ENCODE measurements at regions not wholly inside any gene's neighbourhood (a gene's known extent, or its start where the extent isn't known, plus 50 kb on each side); places are given as distances from the start of the nearest gene placed in this dataset.

DNA sequence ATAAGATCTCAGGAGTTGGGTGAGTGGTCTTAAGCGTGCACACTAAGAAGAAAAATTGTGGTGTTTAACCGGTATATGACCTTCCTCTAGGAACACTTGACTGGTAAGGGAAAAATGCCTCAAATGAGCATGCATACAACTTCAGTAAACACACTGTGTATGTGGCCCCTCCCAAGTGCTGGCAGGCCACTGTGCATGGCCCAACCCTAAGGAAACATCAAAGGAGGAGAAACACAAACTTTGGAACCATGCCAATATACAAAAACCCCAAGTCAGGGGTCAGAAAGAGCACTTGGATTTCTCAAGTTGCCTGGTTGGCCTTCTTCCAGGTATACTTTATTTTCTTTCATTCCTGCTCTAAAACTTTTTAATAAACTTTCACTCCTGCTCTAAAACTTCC is 308.9 kb upstream of the LRRTM4 start:
- no peaks in the 10 kb centered on the region for H3K36me3 ChIP-seq (ENCODE audit: control insufficient read depth, insufficient read depth, low read length)
- H2AFZ ChIP-seq (ENCODE audit: low read length): no peak overlapping the region
- no peak for DNase-seq (ENCODE audit: low read depth in 2 of 2)
- no peaks in the 10 kb centered on the region for H3K27me3 ChIP-seq (ENCODE audit: control insufficient read depth, insufficient read depth, low read length)
- no peak overlapping the region for H3K4me3 ChIP-seq (replicated peaks in 1 of 4; ENCODE audit: control extremely low read depth in 1 of 4, insufficient read depth in 1 of 4, low read depth in 3 of 4, low read length in 4 of 4)
- TF ChIP-seq, protein P1, sequence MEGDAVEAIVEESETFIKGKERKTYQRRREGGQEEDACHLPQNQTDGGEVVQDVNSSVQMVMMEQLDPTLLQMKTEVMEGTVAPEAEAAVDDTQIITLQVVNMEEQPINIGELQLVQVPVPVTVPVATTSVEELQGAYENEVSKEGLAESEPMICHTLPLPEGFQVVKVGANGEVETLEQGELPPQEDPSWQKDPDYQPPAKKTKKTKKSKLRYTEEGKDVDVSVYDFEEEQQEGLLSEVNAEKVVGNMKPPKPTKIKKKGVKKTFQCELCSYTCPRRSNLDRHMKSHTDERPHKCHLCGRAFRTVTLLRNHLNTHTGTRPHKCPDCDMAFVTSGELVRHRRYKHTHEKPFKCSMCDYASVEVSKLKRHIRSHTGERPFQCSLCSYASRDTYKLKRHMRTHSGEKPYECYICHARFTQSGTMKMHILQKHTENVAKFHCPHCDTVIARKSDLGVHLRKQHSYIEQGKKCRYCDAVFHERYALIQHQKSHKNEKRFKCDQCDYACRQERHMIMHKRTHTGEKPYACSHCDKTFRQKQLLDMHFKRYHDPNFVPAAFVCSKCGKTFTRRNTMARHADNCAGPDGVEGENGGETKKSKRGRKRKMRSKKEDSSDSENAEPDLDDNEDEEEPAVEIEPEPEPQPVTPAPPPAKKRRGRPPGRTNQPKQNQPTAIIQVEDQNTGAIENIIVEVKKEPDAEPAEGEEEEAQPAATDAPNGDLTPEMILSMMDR (conservative IDR thresholded peaks at IDR 0.05 in 1 of 2, IDR thresholded peaks at IDR 0.05 in 1 of 2; ENCODE audit: low read depth in 1 of 2, low read length in 2 of 2): no peak
- TF ChIP-seq EZH2 (IDR thresholded peaks at IDR 0.05; ENCODE audit: low read length, missing control alignments): no peak
- no peaks in the 10 kb centered on the region for H3K79me2 ChIP-seq (ENCODE audit: control insufficient read depth, insufficient read depth, low read length)
- H3K27ac ChIP-seq (ENCODE audit: insufficient read depth, low read length): no peak overlapping the region
- no peaks in the 10 kb centered on the region for H3K9me3 ChIP-seq (ENCODE audit: control insufficient read depth, insufficient read depth, low read depth, low read length)
- H4K20me1 ChIP-seq (ENCODE audit: control insufficient read depth, extremely low read depth, insufficient read depth, low read length): no peaks in the 10 kb centered on the region
- no peaks in the 10 kb centered on the region for H3K4me1 ChIP-seq (ENCODE audit: control insufficient read depth, extremely low read depth, insufficient read depth, low read length)
- no peak overlapping the region for H3K4me2 ChIP-seq (ENCODE audit: extremely low read depth, insufficient read depth, low read length)
- H3K9ac ChIP-seq (ENCODE audit: insufficient read depth, low read length): no peak overlapping the region

DNA sequence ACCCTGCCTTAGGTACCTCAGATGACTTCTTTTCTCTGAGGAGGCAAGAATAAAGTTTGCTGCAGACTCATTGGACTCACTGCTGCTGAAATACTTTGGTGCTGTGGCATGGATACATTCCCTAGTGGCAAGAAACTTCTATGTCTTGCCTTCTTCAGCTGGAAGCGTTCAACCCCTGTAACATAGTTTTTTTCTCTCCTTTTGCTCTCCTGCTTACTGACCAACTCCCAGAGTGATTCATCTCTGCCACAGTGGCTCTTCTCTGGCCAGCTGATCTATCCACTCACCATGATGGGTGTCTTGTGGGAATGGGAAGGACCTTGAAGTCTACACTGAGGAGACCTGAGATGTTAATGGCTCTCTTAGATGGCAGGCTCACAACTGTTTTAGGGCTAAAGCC is 309.3 kb upstream of the LRRTM4 start:
- H3K4me3 ChIP-seq (replicated peaks in 1 of 4; ENCODE audit: control extremely low read depth in 1 of 4, insufficient read depth in 1 of 4, low read depth in 3 of 4, low read length in 4 of 4): no peak overlapping the region
- H3K79me2 ChIP-seq (ENCODE audit: control insufficient read depth, insufficient read depth, low read length): no peaks in the 10 kb centered on the region
- H3K4me2 ChIP-seq (ENCODE audit: extremely low read depth, insufficient read depth, low read length): no peak overlapping the region
- no peaks in the 10 kb centered on the region for H3K27me3 ChIP-seq (ENCODE audit: control insufficient read depth, insufficient read depth, low read length)
- no peaks in the 10 kb centered on the region for H4K20me1 ChIP-seq (ENCODE audit: control insufficient read depth, extremely low read depth, insufficient read depth, low read length)
- H3K9ac ChIP-seq (ENCODE audit: insufficient read depth, low read length): no peak overlapping the region
- no peak for DNase-seq (ENCODE audit: low read depth in 2 of 2)
- H3K4me1 ChIP-seq (ENCODE audit: control insufficient read depth, extremely low read depth, insufficient read depth, low read length): no peaks in the 10 kb centered on the region
- no peaks in the 10 kb centered on the region for H3K36me3 ChIP-seq (ENCODE audit: control insufficient read depth, insufficient read depth, low read length)
- TF ChIP-seq, protein P1 (conservative IDR thresholded peaks at IDR 0.05 in 1 of 2, IDR thresholded peaks at IDR 0.05 in 1 of 2; ENCODE audit: low read depth in 1 of 2, low read length in 2 of 2): no peak
- no peak for TF ChIP-seq EZH2 (IDR thresholded peaks at IDR 0.05; ENCODE audit: low read length, missing control alignments)
- no peak overlapping the region for H3K27ac ChIP-seq (ENCODE audit: insufficient read depth, low read length)
- no peak overlapping the region for H2AFZ ChIP-seq (ENCODE audit: low read length)
- H3K9me3 ChIP-seq (ENCODE audit: control insufficient read depth, insufficient read depth, low read depth, low read length): no peaks in the 10 kb centered on the region

- no peaks in the 10 kb centered on the region for H4K20me1 ChIP-seq (ENCODE audit: control insufficient read depth, extremely low read depth, insufficient read depth, low read length)
- no peaks in the 10 kb centered on the region for H3K36me3 ChIP-seq (ENCODE audit: control insufficient read depth, insufficient read depth, low read length)
- H3K4me2 ChIP-seq (ENCODE audit: extremely low read depth, insufficient read depth, low read length): no peak overlapping the region
- H3K27me3 ChIP-seq (ENCODE audit: control insufficient read depth, insufficient read depth, low read length): no peaks in the 10 kb centered on the region
- no peaks in the 10 kb centered on the region for H3K4me1 ChIP-seq (ENCODE audit: control insufficient read depth, extremely low read depth, insufficient read depth, low read length)
- no peaks in the 10 kb centered on the region for H3K79me2 ChIP-seq (ENCODE audit: control insufficient read depth, insufficient read depth, low read length)
- no peak for TF ChIP-seq EZH2 (IDR thresholded peaks at IDR 0.05; ENCODE audit: low read length, missing control alignments)
- TF ChIP-seq, protein P1 (conservative IDR thresholded peaks at IDR 0.05 in 1 of 2, IDR thresholded peaks at IDR 0.05 in 1 of 2; ENCODE audit: low read depth in 1 of 2, low read length in 2 of 2): no peak
- DNase-seq (ENCODE audit: low read depth in 2 of 2): no peak
- no peak overlapping the region for H3K27ac ChIP-seq (ENCODE audit: insufficient read depth, low read length)
- H2AFZ ChIP-seq (ENCODE audit: low read length): no peak overlapping the region
- no peaks in the 10 kb centered on the region for H3K9me3 ChIP-seq (ENCODE audit: control insufficient read depth, insufficient read depth, low read depth, low read length)
- no peak overlapping the region for H3K4me3 ChIP-seq (replicated peaks in 1 of 4; ENCODE audit: control extremely low read depth in 1 of 4, insufficient read depth in 1 of 4, low read depth in 3 of 4, low read length in 4 of 4)
- no peak overlapping the region for H3K9ac ChIP-seq (ENCODE audit: insufficient read depth, low read length)
Observed at GRCh38 chr2:77831898-77832297, 309.7 kb upstream of the LRRTM4 start.
